ENCODE measurements at regions not wholly inside any gene's neighbourhood (a gene's known extent, or its start where the extent isn't known, plus 50 kb on each side); places are given as distances from the start of the nearest gene placed in this dataset.

DNA sequence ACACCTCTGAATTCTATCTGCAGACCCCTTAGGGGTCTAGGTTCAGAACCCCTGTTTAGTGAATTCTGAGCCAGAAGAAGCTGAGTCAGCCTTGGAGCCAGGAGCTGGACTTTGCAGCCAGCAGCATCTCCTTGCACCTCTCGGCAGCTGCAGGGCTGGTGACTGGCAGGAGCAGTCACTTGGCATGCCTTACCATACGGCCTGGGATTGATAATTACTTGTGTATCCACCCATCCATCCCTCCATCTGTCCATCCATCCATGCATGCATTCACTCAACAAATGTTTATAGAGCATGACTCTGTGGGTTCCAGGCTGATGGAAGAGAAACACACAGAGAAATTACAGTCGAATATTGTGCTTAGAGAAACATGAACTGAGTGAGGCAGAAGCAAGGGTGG lies 67.5 kb upstream of the PRIMA1 start:
- H3K4me3 ChIP-seq = no peak overlapping the region
- H3K27ac ChIP-seq = no peak overlapping the region
- 30 to 34% methylated on average over 3 of the region's 3 CpGs for WGBS, 2 donors
- H3K27me3 ChIP-seq = peaks cover 0 to 3% of the 10 kb centered on the region in 2 donors
- intact Hi-C loops (cut with DNase I) = no loop called here
- H3K4me1 ChIP-seq = no peaks in the 10 kb centered on the region
- no peaks in the 10 kb centered on the region for H3K9me3 ChIP-seq
- TF ChIP-seq POLR2A (IDR thresholded peaks at IDR 0.05) = no peak
- TF ChIP-seq CTCF (IDR thresholded peaks at IDR 0.05) = no peak
- no peak for ATAC-seq
- DNase-seq = no peak
- H3K36me3 ChIP-seq (replicated peaks in 1 of 2; ENCODE audit: insufficient read depth in 1 of 2, low read depth in 2 of 2) = no peaks in the 10 kb centered on the region

DNA sequence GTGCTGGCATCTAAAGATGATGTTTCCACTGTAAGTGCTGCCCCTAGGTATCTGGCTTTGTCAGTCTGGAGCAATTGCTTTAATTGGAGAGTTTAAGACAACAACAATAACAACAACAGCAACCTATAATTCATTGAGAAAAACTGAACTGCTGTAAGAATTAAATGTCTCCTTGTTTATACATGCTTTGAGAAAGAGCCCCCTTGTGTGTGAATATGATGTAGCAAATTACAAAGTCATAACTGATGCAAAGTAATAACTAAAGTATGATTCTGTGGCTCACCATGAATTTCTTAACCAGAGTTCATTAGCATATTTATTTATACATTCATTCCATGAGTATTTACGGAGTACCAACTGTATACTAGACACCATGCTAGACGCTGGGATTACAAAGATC lies 59.2 kb upstream of the PRIMA1 start:
- Histone ChIP-seq H3K36me3 (replicated peaks in 1 of 2; ENCODE audit: insufficient read depth in 1 of 2, low read depth in 2 of 2) (no peaks in the 10 kb centered on the region), H3K4me3 (no peak overlapping the region), H3K9me3 (no peaks in the 10 kb centered on the region), H3K4me1 (no peaks in the 10 kb centered on the region), H3K27ac (no peak overlapping the region), H3K27me3 (peaks cover 0 to 3% of the 10 kb centered on the region in 2 donors)
- no peak for ATAC-seq
- intact Hi-C loops (cut with DNase I) = no loop called here
- TF ChIP-seq CTCF (IDR thresholded peaks at IDR 0.05) = no peak
- no peak for TF ChIP-seq POLR2A (IDR thresholded peaks at IDR 0.05)
- DNase-seq = no peak
- WGBS, 2 donors = 35 to 37% methylated on average over 2 of the region's 2 CpGs

DNA sequence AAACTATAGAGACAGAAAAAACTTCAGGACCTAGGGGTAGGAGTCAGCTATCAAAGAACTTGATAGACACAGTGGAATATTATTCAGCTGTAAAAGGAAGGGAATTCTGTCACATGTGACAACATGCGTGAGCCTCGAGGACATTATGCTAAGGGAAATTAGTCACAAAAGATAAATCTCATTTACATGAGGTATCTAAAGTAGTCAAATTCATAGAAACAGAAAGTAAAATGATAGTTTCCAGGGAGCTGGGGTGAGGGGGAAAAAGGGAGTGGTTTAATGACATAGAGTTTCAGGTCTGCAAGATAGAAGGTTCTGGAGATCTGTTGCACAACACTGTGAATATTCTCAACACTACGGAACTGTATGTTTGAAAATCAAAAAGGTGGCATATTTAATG lies 50.0 kb upstream of the PRIMA1 start:
- TF ChIP-seq CTCF (IDR thresholded peaks at IDR 0.05) = no peak
- TF ChIP-seq POLR2A (IDR thresholded peaks at IDR 0.05) = no peak
- ATAC-seq (no peak), DNase-seq (no peak)
- H3K4me3 ChIP-seq = no peak overlapping the region
- 68 to 69% methylated on average over 3 of the region's 3 CpGs for WGBS, 2 donors
- no peak overlapping the region for H3K27ac ChIP-seq
- intact Hi-C loops (cut with DNase I) = no loop called here
- H3K4me1 ChIP-seq = no peaks in the 10 kb centered on the region
- no peaks in the 10 kb centered on the region for H3K36me3 ChIP-seq (replicated peaks in 1 of 2; ENCODE audit: insufficient read depth in 1 of 2, low read depth in 2 of 2)
- H3K9me3 ChIP-seq = no peaks in the 10 kb centered on the region
- no peaks in the 10 kb centered on the region for H3K27me3 ChIP-seq
